K562 (cell line): ENCODE measurements at regions not wholly inside any gene's neighbourhood (a gene's known extent, or its start where the extent isn't known, plus 50 kb on each side); places are given as distances from the start of the nearest gene placed in this dataset.

Experiments
- EWSR1 ChIP-seq: fragments of 450-650 bp; IDR thresholded peaks from 2 replicates; pipeline ENCODE4 v1.6.1; 2018; ENCODE audit warnings: borderline replicate concordance, mild to moderate bottlenecking, low read depth, moderate library complexity; ENCODE audit not compliant: partially characterized antibody
- GATAD2A ChIP-seq: fragments of 450-650 bp; IDR thresholded peaks from 2 replicates; pipeline ENCODE4 v1.6.1; 2017
- HDGF ChIP-seq: fragments of 450-650 bp; IDR thresholded peaks from 2 replicates; pipeline ENCODE4 v1.6.1; 2016
- POLR2H ChIP-seq: IDR thresholded peaks from 2 replicates; pipeline ENCODE4 v1.6.1; 2016; ENCODE audit warnings: missing genetic modification characterization, low read depth, mild to moderate bottlenecking, control low read depth, missing compliant biosample characterization, moderate library complexity
- POLR3A ChIP-seq: IDR thresholded peaks from 2 replicates; pipeline ENCODE4 v1.6.1; 2011; ENCODE audit warnings: borderline replicate concordance, mild to moderate bottlenecking, moderate library complexity; ENCODE audit not compliant: insufficient read length, insufficient read depth; ENCODE audit errors: extremely low read depth
- RBM34 ChIP-seq: fragments of 200-400 bp; formaldehyde crosslinking; IDR thresholded peaks from 2 replicates; pipeline ENCODE4 v1.6.1; 2018; ENCODE audit warnings: low read length, borderline replicate concordance; ENCODE audit not compliant: insufficient read depth
- SLC30A9 ChIP-seq: fragments of 250-450 bp; sonication (Bioruptor Pico); IDR thresholded peaks from 2 replicates; pipeline ENCODE4 v1.8.0; 2022; ENCODE audit warnings: mild to moderate bottlenecking, moderate library complexity
- SMARCA4 ChIP-seq: fragments of 450-650 bp; IDR thresholded peaks from 2 replicates; pipeline ENCODE4 v1.6.1; 2016
- SMARCB1 ChIP-seq: IDR thresholded peaks from 2 replicates; pipeline ENCODE4 v1.6.1; 2011; ENCODE audit warnings: improper control_type of control experiment, low read depth; ENCODE audit not compliant: insufficient read length
- SRSF9 ChIP-seq: fragments of 200-400 bp; formaldehyde crosslinking; IDR thresholded peaks from 2 replicates; pipeline ENCODE4 v1.6.1; 2017; ENCODE audit warnings: low read depth, low read length, borderline replicate concordance
- TEAD2 ChIP-seq: fragments of 450-650 bp; IDR thresholded peaks from 2 replicates; pipeline ENCODE4 v1.6.1; 2016; ENCODE audit warnings: missing genetic modification characterization, control low read depth, missing compliant biosample characterization
- U2AF1 ChIP-seq: fragments of 200-400 bp; formaldehyde crosslinking; optimal IDR thresholded peaks from 2 replicates; pipeline ENCODE3; 2017; ENCODE audit warnings: mild to moderate bottlenecking, low read depth, low read length, moderate library complexity
- TF ChIP-seq, protein P1 (sequence below), 3 experiments: fragments of 200-800 bp in 1 of 3; sonication (Bioruptor generic) in 1 of 3; sonication (generic) in 1 of 3; formaldehyde crosslinking in 1 of 3; IDR thresholded peaks; 2 replicates each; pipeline versions ENCODE4 v1.6.1 to v1.8.0; 2016 to 2022; ENCODE audit warnings: mild to moderate bottlenecking in 2 of 3, missing compliant biosample characterization in 2 of 3, missing genetic modification characterization in 2 of 3, missing genetic modification reagents in 1 of 3
- TF ChIP-seq, protein P2 (sequence below): fragments of 450-650 bp; formaldehyde crosslinking; conservative IDR thresholded peaks from 2 replicates; pipeline ENCODE4 v1.4.0; 2022; ENCODE audit warnings: mild to moderate bottlenecking, missing genetic modification characterization
- TF ChIP-seq, protein P3 (sequence below): fragments of 450-650 bp; formaldehyde crosslinking; IDR thresholded peaks from 2 replicates; pipeline ENCODE4 v1.4.0; 2020; ENCODE audit warnings: mild to moderate bottlenecking, moderate library complexity
- TF ChIP-seq, protein P4 (sequence below): fragments of 250-450 bp; sonication (Bioruptor Pico); IDR thresholded peaks from 2 replicates; pipeline ENCODE4 v1.4.0; 2020; ENCODE audit warnings: mild to moderate bottlenecking

DNA sequence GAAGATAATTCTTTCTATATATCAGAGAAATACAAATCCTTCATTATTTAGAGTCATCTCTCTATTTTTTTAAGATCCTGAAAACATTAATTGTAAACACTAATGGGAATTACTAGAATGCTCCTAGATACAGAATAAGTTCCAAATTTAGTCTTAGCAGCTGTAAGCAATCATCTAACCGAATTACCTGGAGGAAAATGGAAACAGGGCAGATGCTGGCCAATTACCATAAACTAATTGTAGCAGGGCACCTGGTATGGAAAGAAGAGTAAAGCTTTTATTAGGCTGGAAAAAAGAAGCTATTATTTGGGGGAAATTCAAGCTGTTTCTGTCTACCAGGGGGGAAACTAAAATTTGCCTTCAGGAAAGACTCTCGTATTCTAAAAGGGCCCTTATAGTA, 257.5 kb downstream of the MMUT start (continued):
- TF ChIP-seq, protein P1, sequence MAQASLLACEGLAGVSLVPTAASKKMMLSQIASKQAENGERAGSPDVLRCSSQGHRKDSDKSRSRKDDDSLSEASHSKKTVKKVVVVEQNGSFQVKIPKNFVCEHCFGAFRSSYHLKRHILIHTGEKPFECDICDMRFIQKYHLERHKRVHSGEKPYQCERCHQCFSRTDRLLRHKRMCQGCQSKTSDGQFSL (CRISPR knock-in tag; IDR thresholded peaks at IDR 0.05) = no peak
- TF ChIP-seq, protein P1 (tag; IDR thresholded peaks at IDR 0.05) = no peak
- TF ChIP-seq TEAD2 (tag) (no peak), EWSR1 (no peak), SMARCB1 (no peak), U2AF1 (no peak), SMARCA4 (no peak), SLC30A9 (no peak), POLR2H (tag) (no peak), HDGF (no peak), POLR3A (no peak), GATAD2A (no peak), SRSF9 (no peak), RBM34 (no peak)
- TF ChIP-seq, protein P2, sequence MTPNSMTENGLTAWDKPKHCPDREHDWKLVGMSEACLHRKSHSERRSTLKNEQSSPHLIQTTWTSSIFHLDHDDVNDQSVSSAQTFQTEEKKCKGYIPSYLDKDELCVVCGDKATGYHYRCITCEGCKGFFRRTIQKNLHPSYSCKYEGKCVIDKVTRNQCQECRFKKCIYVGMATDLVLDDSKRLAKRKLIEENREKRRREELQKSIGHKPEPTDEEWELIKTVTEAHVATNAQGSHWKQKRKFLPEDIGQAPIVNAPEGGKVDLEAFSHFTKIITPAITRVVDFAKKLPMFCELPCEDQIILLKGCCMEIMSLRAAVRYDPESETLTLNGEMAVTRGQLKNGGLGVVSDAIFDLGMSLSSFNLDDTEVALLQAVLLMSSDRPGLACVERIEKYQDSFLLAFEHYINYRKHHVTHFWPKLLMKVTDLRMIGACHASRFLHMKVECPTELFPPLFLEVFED (CRISPR knock-in tag) = no peak
- TF ChIP-seq, protein P3, sequence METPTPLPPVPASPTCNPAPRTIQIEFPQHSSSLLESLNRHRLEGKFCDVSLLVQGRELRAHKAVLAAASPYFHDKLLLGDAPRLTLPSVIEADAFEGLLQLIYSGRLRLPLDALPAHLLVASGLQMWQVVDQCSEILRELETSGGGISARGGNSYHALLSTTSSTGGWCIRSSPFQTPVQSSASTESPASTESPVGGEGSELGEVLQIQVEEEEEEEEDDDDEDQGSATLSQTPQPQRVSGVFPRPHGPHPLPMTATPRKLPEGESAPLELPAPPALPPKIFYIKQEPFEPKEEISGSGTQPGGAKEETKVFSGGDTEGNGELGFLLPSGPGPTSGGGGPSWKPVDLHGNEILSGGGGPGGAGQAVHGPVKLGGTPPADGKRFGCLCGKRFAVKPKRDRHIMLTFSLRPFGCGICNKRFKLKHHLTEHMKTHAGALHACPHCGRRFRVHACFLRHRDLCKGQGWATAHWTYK = no peak
- TF ChIP-seq, protein P4, sequence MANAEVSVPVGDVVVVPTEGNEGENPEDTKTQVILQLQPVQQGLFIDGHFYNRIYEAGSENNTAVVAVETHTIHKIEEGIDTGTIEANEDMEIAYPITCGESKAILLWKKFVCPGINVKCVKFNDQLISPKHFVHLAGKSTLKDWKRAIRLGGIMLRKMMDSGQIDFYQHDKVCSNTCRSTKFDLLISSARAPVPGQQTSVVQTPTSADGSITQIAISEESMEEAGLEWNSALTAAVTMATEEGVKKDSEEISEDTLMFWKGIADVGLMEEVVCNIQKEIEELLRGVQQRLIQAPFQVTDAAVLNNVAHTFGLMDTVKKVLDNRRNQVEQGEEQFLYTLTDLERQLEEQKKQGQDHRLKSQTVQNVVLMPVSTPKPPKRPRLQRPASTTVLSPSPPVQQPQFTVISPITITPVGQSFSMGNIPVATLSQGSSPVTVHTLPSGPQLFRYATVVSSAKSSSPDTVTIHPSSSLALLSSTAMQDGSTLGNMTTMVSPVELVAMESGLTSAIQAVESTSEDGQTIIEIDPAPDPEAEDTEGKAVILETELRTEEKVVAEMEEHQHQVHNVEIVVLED = no peak
